ENCODE measurements at regions not wholly inside any gene's neighbourhood (a gene's known extent, or its start where the extent isn't known, plus 50 kb on each side); places are given as distances from the start of the nearest gene placed in this dataset.

DNA sequence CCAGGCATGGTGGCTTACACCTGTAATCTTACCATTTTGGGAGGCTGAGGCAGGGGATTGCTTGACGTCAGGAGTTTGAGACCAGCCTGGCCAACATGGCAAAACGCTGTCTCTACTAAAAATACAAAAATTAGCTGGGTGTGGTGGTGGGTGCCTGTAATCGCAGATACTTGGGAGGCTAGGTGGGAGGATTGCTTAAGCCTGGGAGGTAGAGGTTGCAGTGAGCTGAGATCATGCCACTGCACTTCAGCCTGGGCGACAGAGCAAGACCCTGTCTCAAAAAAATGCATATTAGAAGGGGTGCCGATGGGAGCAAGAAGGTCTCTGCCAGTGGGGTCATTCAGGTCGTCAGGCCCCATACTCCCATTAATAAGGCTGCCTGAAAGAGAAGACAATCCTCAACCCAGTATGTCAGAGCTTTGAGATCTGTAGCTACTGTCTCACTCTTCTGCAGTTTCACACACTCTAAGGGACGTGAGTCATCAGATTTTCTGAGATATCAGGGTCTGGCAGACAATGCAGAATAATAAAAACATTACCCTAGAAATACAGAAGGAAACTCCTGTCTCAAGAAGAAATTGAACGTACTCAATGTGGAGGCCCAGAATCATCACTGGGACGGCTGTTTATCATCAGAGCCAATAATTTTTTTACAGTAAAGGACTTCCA lies 176.7 kb upstream of the FAT1 start:
- Histone ChIP-seq H3K4me1 (ENCODE audit: insufficient read depth) (no peaks in the 10 kb centered on the region), H3K4me3 (ENCODE audit: low read depth, low read length) (no peak overlapping the region), H3K36me3 (ENCODE audit: insufficient read depth) (no peaks in the 10 kb centered on the region), H3K27ac (ENCODE audit: low read depth) (no peak overlapping the region)
- WGBS: 64% methylated on average over 9 of the region's 9 CpGs
- no peak for DNase-seq (ENCODE audit: extremely low spot score)

GRCh38 chr4:186900984-186901383 lies 177.3 kb upstream of the FAT1 start:
- H3K27ac ChIP-seq (ENCODE audit: low read depth): no peak overlapping the region
- no peaks in the 10 kb centered on the region for H3K4me1 ChIP-seq (ENCODE audit: insufficient read depth)
- no peak overlapping the region for H3K4me3 ChIP-seq (ENCODE audit: low read depth, low read length)
- DNase-seq (ENCODE audit: extremely low spot score): no peak
- H3K36me3 ChIP-seq (ENCODE audit: insufficient read depth): no peaks in the 10 kb centered on the region
- 75% methylated on average over 3 of the region's 3 CpGs for WGBS

- 75% methylated on average over 3 of the region's 3 CpGs for WGBS
- no peaks in the 10 kb centered on the region for H3K36me3 ChIP-seq (ENCODE audit: insufficient read depth)
Observed at GRCh38 chr4:186901850-186902249, 178.2 kb upstream of the FAT1 start.

GRCh38 chr4:186902361-186902760 lies 178.7 kb upstream of the FAT1 start:
- no peak overlapping the region for H3K4me3 ChIP-seq (ENCODE audit: low read depth, low read length)
- no peaks in the 10 kb centered on the region for H3K4me1 ChIP-seq (ENCODE audit: insufficient read depth)
- H3K27ac ChIP-seq (ENCODE audit: low read depth): no peak overlapping the region
- no peaks in the 10 kb centered on the region for H3K36me3 ChIP-seq (ENCODE audit: insufficient read depth)
- WGBS: 43% methylated on average over 4 of the region's 4 CpGs
- no peak for DNase-seq (ENCODE audit: extremely low spot score)

More at GRCh38 chr4:186901850-186902249, 178.2 kb upstream of the FAT1 start:
- Histone ChIP-seq H3K4me3 (ENCODE audit: low read depth, low read length) (no peak overlapping the region), H3K27ac (ENCODE audit: low read depth) (no peak overlapping the region), H3K4me1 (ENCODE audit: insufficient read depth) (no peaks in the 10 kb centered on the region)
- no peak for DNase-seq (ENCODE audit: extremely low spot score)

- H3K4me3 ChIP-seq (ENCODE audit: low read depth, low read length): no peak overlapping the region
- no peaks in the 10 kb centered on the region for H3K4me1 ChIP-seq (ENCODE audit: insufficient read depth)
- H3K36me3 ChIP-seq (ENCODE audit: insufficient read depth): no peaks in the 10 kb centered on the region
- WGBS: 64% methylated on average over 2 of the region's 2 CpGs
- H3K27ac ChIP-seq (ENCODE audit: low read depth): no peak overlapping the region
- no peak for DNase-seq (ENCODE audit: extremely low spot score)
Observed at GRCh38 chr4:186904101-186904500, 180.4 kb upstream of the FAT1 start.

DNA sequence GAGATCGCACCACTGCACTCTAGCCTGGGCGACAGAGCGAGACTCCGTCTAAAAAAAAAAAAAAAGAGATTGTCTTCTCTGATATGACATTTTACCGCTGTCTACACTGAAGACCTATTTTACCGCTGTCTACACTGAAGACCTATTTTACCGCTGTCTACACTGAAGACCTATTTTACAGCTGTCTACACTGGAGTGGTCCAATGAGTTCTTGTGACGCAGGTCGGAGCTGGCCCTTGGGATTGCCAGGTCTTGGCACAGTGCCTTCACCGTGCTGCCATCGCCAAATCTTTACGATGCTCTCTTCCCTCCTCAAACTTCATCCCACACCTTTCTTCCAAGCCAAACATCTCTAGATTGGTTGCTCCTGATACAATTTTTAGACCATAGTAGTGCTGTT lies 183.1 kb upstream of the FAT1 start:
- DNase-seq (ENCODE audit: extremely low spot score): no peak
- 96% methylated on average over 12 of the region's 12 CpGs for WGBS

GRCh38 chr4:186910385-186910784 lies 186.7 kb upstream of the FAT1 start:
- WGBS: 74% methylated on average over 1 of the region's 1 CpG
- Histone ChIP-seq H3K36me3 (ENCODE audit: insufficient read depth) (no peaks in the 10 kb centered on the region), H3K4me1 (ENCODE audit: insufficient read depth) (no peaks in the 10 kb centered on the region), H3K4me3 (ENCODE audit: low read depth, low read length) (no peak overlapping the region), H3K27ac (ENCODE audit: low read depth) (no peak overlapping the region)
- no peak for DNase-seq (ENCODE audit: extremely low spot score)

More for the DNA sequence above, 183.1 kb upstream of the FAT1 start:
- Histone ChIP-seq H3K4me3 (ENCODE audit: low read depth, low read length) (no peak overlapping the region), H3K4me1 (ENCODE audit: insufficient read depth) (no peaks in the 10 kb centered on the region), H3K36me3 (ENCODE audit: insufficient read depth) (no peaks in the 10 kb centered on the region), H3K27ac (ENCODE audit: low read depth) (no peak overlapping the region)

DNA sequence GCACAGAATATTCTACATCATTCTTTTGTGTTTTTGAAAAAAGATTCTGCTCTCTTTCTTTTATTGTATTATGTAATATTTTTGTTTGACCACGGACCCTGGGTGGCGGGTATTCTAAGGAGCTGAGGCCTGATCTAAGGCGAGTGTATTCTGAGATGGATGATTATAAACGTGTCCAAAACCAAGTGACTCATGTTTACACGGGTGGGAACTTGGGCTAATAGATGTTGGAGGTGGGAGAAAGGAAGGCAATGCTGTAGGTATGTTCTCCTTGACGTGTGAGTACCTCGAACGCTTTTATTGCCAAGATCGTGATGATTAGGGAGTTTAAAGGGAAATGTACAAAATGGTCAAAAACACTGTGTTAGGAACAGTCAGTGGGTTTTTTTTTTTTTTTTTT lies 188.9 kb upstream of the FAT1 start:
- no peaks in the 10 kb centered on the region for H3K4me1 ChIP-seq (ENCODE audit: insufficient read depth)
- DNase-seq (ENCODE audit: extremely low spot score): no peak
- no peaks in the 10 kb centered on the region for H3K36me3 ChIP-seq (ENCODE audit: insufficient read depth)
- 65% methylated on average over 9 of the region's 9 CpGs for WGBS
- no peak overlapping the region for H3K4me3 ChIP-seq (ENCODE audit: low read depth, low read length)
- no peak overlapping the region for H3K27ac ChIP-seq (ENCODE audit: low read depth)

- Histone ChIP-seq H3K4me1 (ENCODE audit: insufficient read depth) (no peaks in the 10 kb centered on the region), H3K4me3 (ENCODE audit: low read depth, low read length) (no peak overlapping the region), H3K36me3 (ENCODE audit: insufficient read depth) (no peaks in the 10 kb centered on the region), H3K27ac (ENCODE audit: low read depth) (no peak overlapping the region)
- DNase-seq (ENCODE audit: extremely low spot score): no peak
- WGBS: 88% methylated on average over 4 of the region's 4 CpGs
Observed at GRCh38 chr4:186915816-186916215, 192.2 kb upstream of the FAT1 start.

- Histone ChIP-seq H3K36me3 (ENCODE audit: insufficient read depth) (no peaks in the 10 kb centered on the region), H3K4me1 (ENCODE audit: insufficient read depth) (no peaks in the 10 kb centered on the region), H3K4me3 (ENCODE audit: low read depth, low read length) (no peak overlapping the region), H3K27ac (ENCODE audit: low read depth) (no peak overlapping the region)
- no peak for DNase-seq (ENCODE audit: extremely low spot score)
Observed at GRCh38 chr4:186917136-186917535, 193.5 kb upstream of the FAT1 start.

GRCh38 chr4:186918466-186918865 lies 194.8 kb upstream of the FAT1 start:
- Histone ChIP-seq H3K4me1 (ENCODE audit: insufficient read depth) (no peaks in the 10 kb centered on the region), H3K27ac (ENCODE audit: low read depth) (no peak overlapping the region), H3K36me3 (ENCODE audit: insufficient read depth) (no peaks in the 10 kb centered on the region), H3K4me3 (ENCODE audit: low read depth, low read length) (no peak overlapping the region)
- WGBS: 70% methylated on average over 3 of the region's 3 CpGs
- DNase-seq (ENCODE audit: extremely low spot score): no peak

- no peak overlapping the region for H3K27ac ChIP-seq (ENCODE audit: low read depth)
- no peak for DNase-seq (ENCODE audit: extremely low spot score)
- WGBS: 96% methylated on average over 16 of the region's 16 CpGs
- no peak overlapping the region for H3K4me3 ChIP-seq (ENCODE audit: low read depth, low read length)
- H3K4me1 ChIP-seq (ENCODE audit: insufficient read depth): no peaks in the 10 kb centered on the region
- H3K36me3 ChIP-seq (ENCODE audit: insufficient read depth): no peaks in the 10 kb centered on the region
Observed at GRCh38 chr4:186919340-186919739, 195.7 kb upstream of the FAT1 start.

- 73% methylated on average over 2 of the region's 2 CpGs for WGBS
- DNase-seq (ENCODE audit: extremely low spot score): no peak
- no peaks in the 10 kb centered on the region for H3K36me3 ChIP-seq (ENCODE audit: insufficient read depth)
- no peak overlapping the region for H3K4me3 ChIP-seq (ENCODE audit: low read depth, low read length)
- no peak overlapping the region for H3K27ac ChIP-seq (ENCODE audit: low read depth)
- no peaks in the 10 kb centered on the region for H3K4me1 ChIP-seq (ENCODE audit: insufficient read depth)
Observed at GRCh38 chr4:186920483-186920882, 196.8 kb upstream of the FAT1 start.

DNA sequence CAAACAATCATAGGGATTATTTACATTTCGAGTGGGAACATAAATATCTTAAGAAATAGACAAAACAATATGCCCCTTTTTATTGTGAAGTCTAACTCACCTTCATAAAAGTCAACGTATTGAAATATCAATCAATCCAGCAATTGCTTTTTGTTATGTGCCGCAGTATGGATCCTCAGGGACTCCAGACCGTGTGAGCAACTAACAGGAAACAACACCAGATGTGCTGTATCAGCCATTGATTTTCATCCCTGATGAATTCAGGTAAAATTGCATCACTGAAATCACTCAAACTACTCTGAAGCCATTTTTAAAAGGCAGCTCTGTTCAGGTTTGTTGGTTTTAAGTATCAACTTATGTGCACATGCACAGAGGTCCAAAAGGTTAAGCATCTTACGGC lies 197.3 kb upstream of the FAT1 start:
- Histone ChIP-seq H3K27ac (ENCODE audit: low read depth) (no peak overlapping the region), H3K4me1 (ENCODE audit: insufficient read depth) (no peaks in the 10 kb centered on the region), H3K36me3 (ENCODE audit: insufficient read depth) (no peaks in the 10 kb centered on the region), H3K4me3 (ENCODE audit: low read depth, low read length) (no peak overlapping the region)
- no peak for DNase-seq (ENCODE audit: extremely low spot score)
- WGBS: 85% methylated on average over 5 of the region's 5 CpGs

- WGBS: 49% methylated on average over 4 of the region's 4 CpGs
- Histone ChIP-seq H3K36me3 (ENCODE audit: insufficient read depth) (no peaks in the 10 kb centered on the region), H3K27ac (ENCODE audit: low read depth) (no peak overlapping the region), H3K4me3 (ENCODE audit: low read depth, low read length) (no peak overlapping the region), H3K4me1 (ENCODE audit: insufficient read depth) (no peaks in the 10 kb centered on the region)
- DNase-seq (ENCODE audit: extremely low spot score): no peak
Observed at GRCh38 chr4:186924723-186925122, 201.1 kb upstream of the FAT1 start.

All from urinary bladder (tissue), 3 donors.